IPS-20b (cell line): ENCODE measurements at regions not wholly inside any gene's neighbourhood (a gene's known extent, or its start where the extent isn't known, plus 50 kb on each side); places are given as distances from the start of the nearest gene placed in this dataset.

Source experiments
- H3K27ac ChIP-seq: one replicate; pipeline ENCODE4 v1.5.1; 2013; ENCODE audit warnings: low read length
- H3K27me3 ChIP-seq: 2 replicates; pipeline ENCODE4 v1.6.1; 2013; ENCODE audit warnings: mild to moderate bottlenecking, low read length, inconsistent platforms; ENCODE audit not compliant: insufficient read depth
- H3K36me3 ChIP-seq: 2 replicates; pipeline ENCODE4 v1.6.1; 2013; ENCODE audit warnings: low read depth, mild to moderate bottlenecking, inconsistent platforms, low read length, moderate library complexity; ENCODE audit not compliant: insufficient read depth
- H3K4me1 ChIP-seq: 2 replicates; pipeline ENCODE4 v1.6.1; 2013; ENCODE audit warnings: mild to moderate bottlenecking, control low read depth, inconsistent platforms, low read length, moderate library complexity; ENCODE audit not compliant: insufficient read depth
- H3K4me3 ChIP-seq: 2 replicates; pipeline ENCODE4 v1.5.1; 2013; ENCODE audit warnings: mild to moderate bottlenecking, low read length, inconsistent platforms
- H3K9ac ChIP-seq: 2 replicates; pipeline ENCODE4 v1.6.1; 2013; ENCODE audit warnings: low read depth, mild to moderate bottlenecking, inconsistent platforms, low read length, moderate library complexity
- H3K9me3 ChIP-seq: 2 replicates; pipeline ENCODE4 v1.6.1; 2013; ENCODE audit warnings: mild to moderate bottlenecking, low read depth, low read length, inconsistent platforms; ENCODE audit not compliant: insufficient read depth

DNA sequence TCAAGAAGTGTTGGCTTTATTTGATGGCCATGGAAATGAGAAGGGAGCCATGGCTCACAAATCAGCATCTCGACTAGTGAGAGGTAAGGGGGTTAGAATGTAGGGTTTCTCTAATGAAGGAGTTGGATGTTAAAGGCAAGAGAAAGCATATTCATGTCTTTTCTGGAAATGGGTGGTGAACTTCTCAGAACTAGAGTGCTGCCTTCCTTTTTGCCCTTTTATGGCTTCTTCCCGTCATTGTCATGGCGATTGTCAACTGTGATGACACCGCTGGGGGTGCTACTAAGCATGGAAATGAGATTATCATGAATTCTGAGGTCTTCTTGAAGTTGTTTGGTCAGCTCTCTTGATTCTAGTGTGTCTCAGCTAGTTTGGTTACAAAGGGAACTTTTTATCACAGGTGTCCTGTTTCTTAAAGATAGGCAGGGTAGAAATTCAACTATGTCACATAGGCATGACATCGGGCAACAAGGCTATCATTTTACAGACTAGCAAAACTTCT lies 180.4 kb downstream of the LIG4 start:
- Histone ChIP-seq H3K27me3 (no peaks in the 10 kb centered on the region), H3K9me3 (no peaks in the 10 kb centered on the region)

DNA sequence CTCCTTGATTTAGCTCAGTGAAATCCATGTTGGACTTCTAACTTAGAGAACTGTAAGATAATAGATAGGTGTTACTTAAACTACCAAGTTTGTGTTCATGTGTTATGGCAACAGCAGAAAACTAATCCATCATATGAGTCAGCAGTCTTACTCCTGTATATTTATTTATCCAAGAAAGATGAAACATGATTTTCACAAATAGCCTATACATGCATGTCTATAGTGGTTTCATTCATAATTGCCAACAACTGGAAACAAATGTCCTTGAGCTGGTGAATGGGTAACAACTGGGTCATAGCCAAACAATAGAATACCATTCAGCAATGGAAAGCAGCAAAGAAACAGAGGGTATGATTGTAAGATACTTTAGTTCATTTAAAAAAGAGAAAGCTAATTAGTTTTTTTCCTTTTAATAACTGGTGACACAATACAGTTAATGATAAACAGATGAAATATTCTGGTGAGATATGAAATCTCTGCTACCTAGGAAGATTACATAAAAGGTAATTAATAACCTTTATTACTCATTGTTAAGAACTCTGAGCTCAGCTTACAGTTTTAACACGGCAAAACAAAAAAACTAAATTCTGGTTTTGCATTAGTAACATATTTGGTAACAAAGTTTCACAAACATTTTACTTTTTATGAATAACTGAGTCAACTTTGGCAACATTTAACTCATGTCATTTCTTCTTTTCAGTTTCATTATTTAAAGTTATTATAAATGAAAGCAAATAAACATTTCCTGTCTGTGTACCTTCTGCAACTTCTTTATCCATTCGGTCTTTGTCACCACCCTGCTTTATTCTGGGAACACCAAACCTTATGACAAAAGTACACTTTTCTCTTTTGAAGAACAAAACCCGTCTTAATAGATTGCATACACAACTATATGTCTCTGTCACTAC lies 181.3 kb downstream of the LIG4 start:
- Histone ChIP-seq H3K36me3 (no peaks in the 10 kb centered on the region), H3K9me3 (no peaks in the 10 kb centered on the region), H3K27ac (no peak overlapping the region), H3K4me1 (peaks cover 9% of the 10 kb centered on the region; the same call in 1 of the 2 replicates), H3K9ac (no peak overlapping the region), H3K4me3 (no peak overlapping the region), H3K27me3 (no peaks in the 10 kb centered on the region)

More for the DNA sequence above, 180.4 kb downstream of the LIG4 start:
- Histone ChIP-seq H3K27ac (no peak overlapping the region), H3K4me1 (peaks cover 9% of the 10 kb centered on the region; the same call in 1 of the 2 replicates), H3K36me3 (no peaks in the 10 kb centered on the region), H3K4me3 (no peak overlapping the region), H3K9ac (no peak overlapping the region)

DNA sequence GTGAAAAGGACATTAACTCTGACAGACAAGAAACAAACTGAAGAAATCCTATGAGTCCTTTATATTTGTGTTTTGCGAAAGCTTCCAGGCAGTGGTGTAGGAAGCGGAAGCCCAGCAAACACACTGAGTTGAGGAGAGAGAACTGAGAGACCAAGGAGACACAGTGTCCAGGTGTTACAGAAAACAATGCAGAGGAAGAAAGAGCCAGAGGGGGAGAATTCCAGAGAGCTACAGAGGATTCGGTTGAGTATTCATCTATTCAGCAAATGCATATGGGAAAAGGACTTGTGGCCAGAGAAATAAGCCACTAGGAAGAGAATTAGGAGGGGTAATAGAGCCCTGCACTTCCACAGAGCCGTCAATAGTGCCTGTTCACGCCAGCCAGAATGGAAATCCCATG lies 183.5 kb downstream of the LIG4 start:
- Histone ChIP-seq H3K27ac (no peak overlapping the region), H3K4me3 (no peak overlapping the region; the same call in 1 of the 2 replicates), H3K9ac (no peak overlapping the region), H3K4me1 (peaks cover 12% of the 10 kb centered on the region; the same call in 1 of the 2 replicates), H3K36me3 (no peaks in the 10 kb centered on the region), H3K9me3 (no peaks in the 10 kb centered on the region), H3K27me3 (no peaks in the 10 kb centered on the region)

DNA sequence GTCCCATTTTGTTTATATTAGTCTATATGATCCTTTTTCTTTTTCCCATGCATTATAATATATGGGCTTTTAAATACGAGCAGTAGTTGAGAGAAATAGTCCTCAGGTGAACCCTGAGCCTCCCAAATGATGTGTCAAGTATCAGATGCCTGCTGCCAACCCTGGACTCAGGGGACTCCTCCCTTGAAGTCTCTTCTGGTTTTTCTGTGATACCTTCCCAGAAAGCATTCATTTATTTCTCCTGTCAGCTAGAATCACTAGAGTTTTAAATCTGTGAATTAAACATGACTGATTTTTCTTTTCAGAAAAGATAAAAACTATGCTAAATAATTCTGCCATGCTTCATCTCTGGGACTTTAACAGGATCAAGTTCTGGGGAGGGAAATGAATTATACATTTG lies 184.6 kb downstream of the LIG4 start:
- Histone ChIP-seq H3K36me3 (no peaks in the 10 kb centered on the region), H3K27ac (no peak overlapping the region), H3K4me3 (no peak overlapping the region), H3K9me3 (no peaks in the 10 kb centered on the region), H3K4me1 (peaks cover 12% of the 10 kb centered on the region; the same call in 1 of the 2 replicates), H3K27me3 (no peaks in the 10 kb centered on the region), H3K9ac (no peak overlapping the region)

DNA sequence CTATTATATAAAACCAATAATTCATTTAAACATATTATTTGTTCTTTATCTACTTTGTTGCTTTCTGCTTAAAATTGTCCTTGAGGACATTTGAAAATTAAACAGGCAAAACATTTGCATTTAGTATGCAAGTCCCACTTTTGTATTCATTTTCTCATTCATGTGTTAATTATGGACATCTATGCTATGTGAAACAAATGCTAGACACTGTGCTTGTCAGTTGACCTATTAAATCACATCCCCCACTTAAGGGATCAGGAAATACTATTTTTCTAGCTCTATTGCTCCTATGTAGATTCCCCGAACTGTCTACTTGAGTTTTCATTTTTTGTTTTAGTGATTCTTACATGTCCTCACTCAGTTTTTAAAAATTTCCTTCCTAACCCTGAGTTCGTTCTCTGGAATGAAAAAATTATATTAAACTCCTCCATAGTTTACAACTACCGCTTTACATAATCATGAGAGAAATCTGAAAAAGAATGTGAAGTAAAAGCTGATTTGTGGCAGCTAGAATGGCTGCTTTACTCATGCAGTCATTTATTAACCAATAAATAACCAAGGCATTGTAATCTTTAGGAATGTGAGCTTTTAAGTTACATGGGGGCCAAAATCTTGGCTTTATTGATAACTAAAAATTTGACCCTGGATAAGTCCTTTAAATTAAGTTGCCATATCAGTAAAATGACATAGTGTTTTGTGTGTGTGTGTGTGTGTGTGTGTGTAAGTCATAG lies 188.5 kb downstream of the LIG4 start:
- no peak overlapping the region for H3K4me3 ChIP-seq
- H3K9ac ChIP-seq, result no peak overlapping the region
- no peaks in the 10 kb centered on the region for H3K27me3 ChIP-seq
- no peak overlapping the region for H3K27ac ChIP-seq
- H3K36me3 ChIP-seq, result no peaks in the 10 kb centered on the region
- peaks cover 8% of the 10 kb centered on the region; the same call in 1 of the 2 replicates for H3K4me1 ChIP-seq
- H3K9me3 ChIP-seq, result no peaks in the 10 kb centered on the region

DNA sequence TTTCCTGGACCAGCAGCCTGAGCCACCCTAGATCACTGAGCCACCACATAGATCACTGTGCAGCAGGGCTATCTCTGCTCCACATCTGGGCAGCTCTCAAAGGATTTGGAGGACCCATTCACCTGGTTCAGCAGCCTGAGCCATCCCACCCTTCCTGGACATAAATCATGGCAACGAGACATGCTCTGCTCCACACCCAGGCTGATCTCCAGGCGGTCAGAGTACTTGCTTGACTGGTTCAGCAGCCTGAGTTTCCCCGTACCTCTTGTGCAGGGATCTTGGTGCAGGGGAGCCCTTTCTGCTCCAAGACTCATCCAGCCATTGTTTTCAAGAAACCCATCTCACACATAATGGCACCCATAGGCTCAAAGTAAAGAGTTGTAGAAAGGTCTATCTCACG lies 195.3 kb downstream of the LIG4 start:
- Histone ChIP-seq H3K4me1 (no peaks in the 10 kb centered on the region), H3K9me3 (peaks cover 5% of the 10 kb centered on the region), H3K4me3 (no peak overlapping the region), H3K27me3 (no peaks in the 10 kb centered on the region), H3K36me3 (no peaks in the 10 kb centered on the region), H3K27ac (no peak overlapping the region), H3K9ac (no peak overlapping the region)

DNA sequence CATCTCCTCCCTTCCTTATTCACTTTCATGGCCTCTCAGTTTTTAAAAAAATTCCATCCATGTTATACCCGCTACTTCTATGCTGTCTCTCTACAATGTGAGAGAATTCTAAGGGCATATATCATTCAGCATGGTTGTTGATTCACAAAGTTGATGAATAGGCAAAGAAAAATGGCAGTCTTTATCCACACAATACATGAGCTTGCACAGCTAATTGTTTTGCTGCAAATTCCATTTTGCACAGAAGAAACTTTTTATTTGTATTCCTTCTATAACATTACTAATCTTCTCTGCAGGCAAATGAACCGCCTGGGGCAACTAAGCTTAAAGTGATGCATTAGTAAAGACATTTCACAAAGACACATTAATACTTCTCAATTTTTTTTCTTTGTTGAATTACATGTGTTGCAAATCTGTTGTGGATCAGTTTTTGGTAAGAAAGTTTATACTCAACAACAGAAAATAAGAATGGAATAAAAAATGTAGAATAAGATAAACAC lies 196.9 kb downstream of the LIG4 start:
- Histone ChIP-seq H3K9me3 (peaks cover 5% of the 10 kb centered on the region), H3K27ac (no peak overlapping the region), H3K36me3 (no peaks in the 10 kb centered on the region), H3K27me3 (no peaks in the 10 kb centered on the region), H3K4me1 (no peaks in the 10 kb centered on the region), H3K4me3 (no peak overlapping the region), H3K9ac (no peak overlapping the region)

DNA sequence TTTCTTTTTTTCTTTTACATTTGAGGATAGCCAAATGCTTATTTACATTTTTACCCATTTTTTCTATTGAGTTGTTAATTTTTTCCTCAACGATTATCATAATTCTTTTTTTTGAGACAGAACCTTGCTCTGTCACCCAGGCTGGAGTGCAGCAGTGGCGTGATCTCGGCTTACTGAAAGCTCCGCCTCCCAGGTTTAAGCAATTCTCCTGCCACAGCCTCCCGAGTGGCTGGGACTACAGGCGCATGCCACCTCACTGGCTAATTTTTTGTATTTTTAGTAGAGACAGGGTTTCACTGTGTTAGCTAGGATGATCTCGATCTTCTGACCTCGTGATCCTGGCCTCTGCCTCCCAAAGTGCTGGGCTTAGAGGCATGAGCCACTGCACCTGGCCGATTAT lies 208.7 kb downstream of the LIG4 start:
- no peaks in the 10 kb centered on the region for H3K36me3 ChIP-seq
- no peak overlapping the region for H3K9ac ChIP-seq
- peaks cover 4% of the 10 kb centered on the region; the same call in 1 of the 2 replicates for H3K4me1 ChIP-seq
- H3K27me3 ChIP-seq, result no peaks in the 10 kb centered on the region
- peaks cover 6% of the 10 kb centered on the region; the same call in 1 of the 2 replicates for H3K9me3 ChIP-seq
- H3K4me3 ChIP-seq, result no peak overlapping the region
- H3K27ac ChIP-seq, result no peak overlapping the region

DNA sequence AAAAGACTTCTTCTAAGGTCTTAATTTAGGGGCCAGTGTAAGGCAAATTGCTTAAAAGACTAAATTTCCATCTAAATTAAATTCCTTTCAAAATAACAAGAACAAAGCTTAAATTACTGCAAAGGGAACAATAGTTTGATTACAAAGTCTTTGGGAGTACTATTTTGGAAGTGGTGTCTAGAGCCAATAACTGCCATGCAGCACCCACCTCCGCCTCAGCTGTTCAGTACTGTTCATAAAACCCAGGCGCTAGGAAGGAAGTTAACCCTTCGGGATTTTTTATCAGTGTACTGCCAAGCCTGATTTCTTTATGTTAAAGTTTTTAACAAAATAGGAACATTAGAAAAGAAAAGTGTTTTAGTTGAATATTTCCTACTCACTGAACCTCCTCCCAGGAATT lies 210.1 kb downstream of the LIG4 start:
- Histone ChIP-seq H3K36me3 (no peaks in the 10 kb centered on the region), H3K9ac (no peak overlapping the region), H3K27ac (no peak overlapping the region), H3K4me3 (no peak overlapping the region), H3K9me3 (peaks cover 6% of the 10 kb centered on the region; the same call in 1 of the 2 replicates), H3K27me3 (no peaks in the 10 kb centered on the region), H3K4me1 (peaks cover 4% of the 10 kb centered on the region; the same call in 1 of the 2 replicates)

DNA sequence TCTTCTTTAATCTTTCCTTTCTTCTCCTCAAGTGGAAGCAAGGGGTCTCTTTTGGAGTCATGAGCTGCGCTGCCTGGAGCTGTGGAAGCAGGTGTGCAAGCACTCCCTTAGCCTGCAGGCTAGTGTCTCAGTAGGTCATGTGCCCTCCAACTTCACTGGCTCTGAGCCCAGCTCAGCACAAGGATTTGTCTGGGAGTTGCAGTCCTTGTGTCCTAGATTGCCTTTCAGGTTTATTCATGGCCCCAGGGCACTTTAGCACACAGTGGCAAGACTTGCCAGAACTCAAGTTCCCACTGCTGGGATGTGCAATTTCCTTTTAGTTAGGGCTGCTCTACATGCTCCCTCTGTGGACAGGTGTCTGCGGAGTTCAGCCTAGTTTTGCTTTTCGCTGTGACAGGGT lies 211.7 kb downstream of the LIG4 start:
- no peaks in the 10 kb centered on the region for H3K27me3 ChIP-seq
- no peak overlapping the region for H3K27ac ChIP-seq
- H3K4me3 ChIP-seq, result no peak overlapping the region
- H3K4me1 ChIP-seq, result peaks cover 4% of the 10 kb centered on the region; the same call in 1 of the 2 replicates
- H3K36me3 ChIP-seq, result no peaks in the 10 kb centered on the region
- no peaks in the 10 kb centered on the region for H3K9me3 ChIP-seq
- no peak overlapping the region for H3K9ac ChIP-seq

DNA sequence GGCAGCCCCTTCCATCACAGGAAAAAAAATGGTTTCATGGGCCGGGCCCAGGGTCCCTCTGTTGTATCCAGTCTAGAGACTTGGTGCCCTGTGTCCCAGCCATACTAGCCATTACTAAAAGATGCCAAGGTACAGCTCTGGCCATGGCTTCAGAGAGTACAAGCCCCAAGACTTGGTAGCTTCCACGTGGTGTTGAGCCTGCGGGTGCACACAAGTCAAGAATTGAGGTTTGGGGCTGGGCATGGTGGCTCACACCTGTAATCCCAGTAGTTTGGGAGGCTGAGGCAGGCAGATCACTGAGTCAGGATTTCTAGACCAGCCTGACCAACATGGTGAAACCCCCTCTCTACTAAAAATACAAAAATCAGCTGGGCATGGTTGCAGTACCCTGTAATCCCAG lies 214.3 kb downstream of the LIG4 start:
- Histone ChIP-seq H3K36me3 (no peaks in the 10 kb centered on the region), H3K4me1 (peaks cover 4% of the 10 kb centered on the region; the same call in 1 of the 2 replicates), H3K27ac (no peak overlapping the region), H3K9ac (no peak overlapping the region), H3K4me3 (no peak overlapping the region), H3K9me3 (no peaks in the 10 kb centered on the region), H3K27me3 (no peaks in the 10 kb centered on the region)
